Small intestine (tissue), 7 donors: ENCODE measurements at regions not wholly inside any gene's neighbourhood (a gene's known extent, or its start where the extent isn't known, plus 50 kb on each side); places are given as distances from the start of the nearest gene placed in this dataset.

Experiments used
- DNase-seq, 2 donors: peaks; one replicate each; pipeline versions ENCODE4 v3.0.0 to v3.0.0-alpha.2; 2013
- FAIRE-seq: peaks from 2 replicates; lab custom pipeline; 2012; peaks lifted over from hg19 to GRCh38; lab: Jason Lieb, UNC
- H3K27ac ChIP-seq, 3 donors: one replicate each; pipeline ENCODE4 v1.5.1; 2013; ENCODE audit warnings: low read length in 2 of 3, mild to moderate bottlenecking in 2 of 3, control low read depth in 1 of 3, inconsistent platforms in 1 of 3, low read depth in 1 of 3, moderate library complexity in 1 of 3
- H3K27me3 ChIP-seq, 3 donors: one replicate each; pipeline ENCODE4 v1.6.1; 2013; ENCODE audit warnings: low read length in 3 of 3, inconsistent platforms in 1 of 3; ENCODE audit not compliant: control insufficient read depth in 3 of 3, insufficient read depth in 3 of 3
- H3K36me3 ChIP-seq, 3 donors: one replicate each; pipeline ENCODE4 v1.6.1; 2013; ENCODE audit warnings: low read length in 3 of 3, inconsistent platforms in 1 of 3, low read depth in 1 of 3, mild to moderate bottlenecking in 1 of 3, moderate library complexity in 1 of 3; ENCODE audit not compliant: control insufficient read depth in 3 of 3, insufficient read depth in 2 of 3
- H3K4me1 ChIP-seq, 3 donors: one replicate each; pipeline ENCODE4 v1.6.1; 2013; ENCODE audit warnings: low read length in 2 of 3, inconsistent platforms in 1 of 3, low read depth in 1 of 3, mild to moderate bottlenecking in 1 of 3, moderate library complexity in 1 of 3; ENCODE audit not compliant: control insufficient read depth in 3 of 3, insufficient read depth in 2 of 3
- H3K4me3 ChIP-seq, 3 donors: one replicate each; pipeline ENCODE4 v1.5.1; 2013; ENCODE audit warnings: low read length in 3 of 3, control low read depth in 1 of 3, inconsistent platforms in 1 of 3, low read depth in 1 of 3, mild to moderate bottlenecking in 1 of 3, moderate library complexity in 1 of 3
- H3K9me3 ChIP-seq, 2 donors: one replicate each; pipeline ENCODE4 v1.6.1; 2013; ENCODE audit warnings: low read depth in 1 of 2, low read length in 1 of 2; ENCODE audit not compliant: control insufficient read depth in 2 of 2, insufficient read depth in 1 of 2
- WGBS, 3 donors: extraction: QIAGEN DNeasy Blood & Tissue Kit; methylation state at CpG; one replicate each; pipeline ENCODE4 v1.1.7; 2013; 5-methylcytosine and 5-hydroxymethylcytosine counted together
- donor health status: healthy with polysubstance abuse.
- donor health status: control.
- donor health status: control.
- donor health status: Bipolar disorder and iron deficiency.
- donor health status: healthy.

DNA sequence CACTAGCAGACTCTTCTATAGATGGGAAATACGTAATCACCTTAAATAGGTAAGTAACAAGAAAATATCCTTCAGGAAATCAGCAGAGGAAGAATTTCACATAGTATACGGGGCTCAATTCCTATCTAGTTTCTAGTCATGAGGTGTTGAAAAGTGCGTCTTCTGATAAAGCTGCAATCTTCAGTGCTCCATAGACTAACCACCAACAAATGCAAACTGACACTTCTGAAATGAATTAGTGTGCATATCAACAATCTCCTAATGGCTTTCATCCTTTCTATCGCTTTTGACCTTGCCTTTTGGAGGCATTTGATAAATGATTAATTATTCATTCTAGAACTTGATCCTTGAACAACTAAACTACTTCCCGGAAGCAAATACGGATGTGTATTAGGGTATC, 2306.6 kb upstream of the AGA start:
- no peaks in the 10 kb centered on the region for H3K36me3 ChIP-seq
- no peaks in the 10 kb centered on the region for H3K9me3 ChIP-seq
- H3K27ac ChIP-seq: no peak overlapping the region
- H3K27me3 ChIP-seq: no peaks in the 10 kb centered on the region
- DNase-seq (no peak), FAIRE-seq (no peak)
- H3K4me1 ChIP-seq: no peaks in the 10 kb centered on the region
- WGBS, 3 donors: 55 to 75% (median 64%) methylated on average over 6 of the region's 6 CpGs
- H3K4me3 ChIP-seq: no peak overlapping the region

DNA sequence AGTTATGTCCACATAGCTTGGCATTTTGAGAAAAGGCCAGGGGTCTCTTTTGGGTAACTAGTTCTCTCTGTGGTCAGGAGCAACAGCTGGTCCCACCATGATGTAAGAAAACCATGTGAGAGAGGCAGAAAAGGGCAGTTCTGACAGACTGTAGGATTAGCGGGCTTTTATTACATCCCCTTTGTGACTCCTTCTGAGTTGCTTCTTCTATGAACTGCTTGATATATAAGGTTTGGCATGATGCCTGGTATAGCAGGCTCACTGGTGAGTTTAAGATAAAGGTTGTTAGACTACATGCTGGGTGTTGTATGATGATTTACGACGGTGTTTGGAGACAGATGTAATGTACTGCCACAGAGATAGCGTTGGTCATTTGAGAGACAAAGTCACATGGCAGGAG, 2308.1 kb upstream of the AGA start:
- H3K27ac ChIP-seq: no peak overlapping the region
- no peak overlapping the region for H3K4me3 ChIP-seq
- H3K36me3 ChIP-seq: no peaks in the 10 kb centered on the region
- no peaks in the 10 kb centered on the region for H3K9me3 ChIP-seq
- DNase-seq (peak in 1 of 2 donors; percentile 17), FAIRE-seq (no peak)
- WGBS, 3 donors: 20 to 50% (median 37%) methylated on average over 4 of the region's 4 CpGs
- H3K4me1 ChIP-seq: no peaks in the 10 kb centered on the region
- H3K27me3 ChIP-seq: no peaks in the 10 kb centered on the region

DNA sequence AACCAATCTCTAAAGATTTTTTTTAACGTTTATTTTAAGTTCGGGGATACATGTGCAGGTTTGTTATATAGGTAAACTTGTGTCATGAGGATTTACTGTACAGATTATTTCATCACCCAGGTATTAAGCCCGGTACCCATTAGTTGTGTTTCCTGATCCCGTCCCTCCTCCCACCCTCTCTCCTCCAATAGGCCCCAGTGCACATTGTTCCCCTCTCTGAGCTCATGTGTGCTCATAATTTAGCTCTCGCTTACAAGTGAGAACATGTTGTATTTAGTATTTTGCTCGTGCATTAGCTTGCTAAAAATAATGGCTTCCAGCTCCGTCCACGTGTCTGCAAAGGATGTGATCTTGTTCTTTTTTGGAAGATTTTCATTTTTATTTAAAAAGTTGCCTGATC, 2309.4 kb upstream of the AGA start:
- DNase-seq (no peak), FAIRE-seq (no peak)
- Histone ChIP-seq H3K36me3 (no peaks in the 10 kb centered on the region), H3K4me3 (no peak overlapping the region), H3K4me1 (no peaks in the 10 kb centered on the region), H3K27me3 (no peaks in the 10 kb centered on the region), H3K27ac (no peak overlapping the region), H3K9me3 (no peaks in the 10 kb centered on the region)
- 25 to 56% (median 34%) methylated on average over 8 of the region's 8 CpGs for WGBS, 3 donors

DNA sequence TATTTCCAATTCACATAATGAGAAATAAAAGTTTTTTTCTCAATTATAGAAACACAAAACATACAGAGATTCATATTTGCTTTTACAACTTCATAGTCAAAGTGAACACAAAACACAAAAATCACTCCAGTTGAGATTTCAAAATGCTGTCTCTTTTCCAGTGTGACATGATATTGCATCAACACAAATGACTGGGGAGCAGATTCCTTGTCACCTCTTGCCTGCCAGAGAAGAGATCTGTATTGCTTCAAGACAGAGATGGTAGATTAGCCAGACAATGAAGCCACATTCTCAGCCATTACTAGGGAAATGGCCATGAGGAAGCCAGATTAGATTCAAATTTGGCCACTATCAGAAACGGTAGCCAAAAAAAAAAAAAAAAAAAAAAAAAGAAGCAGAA, 2313.1 kb upstream of the AGA start:
- Histone ChIP-seq H3K4me1 (no peaks in the 10 kb centered on the region), H3K9me3 (no peaks in the 10 kb centered on the region), H3K36me3 (no peaks in the 10 kb centered on the region), H3K27ac (no peak overlapping the region), H3K27me3 (no peaks in the 10 kb centered on the region), H3K4me3 (no peak overlapping the region)
- FAIRE-seq (no peak), DNase-seq (no peak)
- 20 to 70% (median 39%) methylated on average over 1 of the region's 1 CpG for WGBS, 3 donors

DNA sequence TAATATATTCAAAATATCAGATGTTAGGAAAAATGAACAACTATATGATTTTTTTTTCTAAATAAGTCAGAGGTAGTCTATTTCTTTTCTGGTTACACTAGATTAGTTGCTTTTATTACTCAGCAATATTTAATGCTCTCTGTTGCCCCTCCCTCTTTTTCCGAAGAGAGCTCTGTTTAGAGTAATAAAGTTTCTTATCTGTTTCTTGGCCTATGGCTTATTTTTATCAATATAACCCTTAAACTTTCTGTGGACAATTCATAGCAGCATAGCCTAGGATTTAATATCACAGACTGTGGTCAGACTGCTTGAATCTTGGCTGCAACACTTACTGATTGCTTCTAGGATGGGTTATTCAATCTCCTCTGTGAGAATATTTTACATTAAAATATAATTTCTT, 2315.4 kb upstream of the AGA start:
- Histone ChIP-seq H3K4me1 (no peaks in the 10 kb centered on the region), H3K36me3 (no peaks in the 10 kb centered on the region), H3K9me3 (no peaks in the 10 kb centered on the region), H3K4me3 (no peak overlapping the region), H3K27me3 (no peaks in the 10 kb centered on the region), H3K27ac (no peak overlapping the region)
- DNase-seq (no peak), FAIRE-seq (no peak)
- WGBS, 3 donors: 10 to 53% (median 27%) methylated on average over 1 of the region's 1 CpG

DNA sequence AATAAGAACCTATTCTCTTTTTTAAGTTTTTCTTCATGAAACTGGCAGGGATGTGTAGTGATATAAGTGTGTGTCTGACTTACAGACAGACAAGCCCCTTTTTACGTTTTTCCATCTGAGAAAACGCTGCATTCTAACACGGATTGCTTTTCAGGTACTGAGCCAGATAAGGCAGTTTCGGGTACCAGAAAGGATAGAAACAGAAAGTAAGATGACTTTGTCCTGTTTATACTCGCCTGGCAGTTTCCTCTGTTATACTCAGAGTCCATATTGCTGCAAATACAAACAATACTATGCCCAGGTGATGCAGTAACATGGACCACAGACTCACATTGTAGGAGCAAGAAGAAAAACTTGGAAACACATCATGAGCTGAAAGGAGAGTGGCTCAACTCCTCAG, 2320.6 kb upstream of the AGA start:
- Histone ChIP-seq H3K4me1 (no peaks in the 10 kb centered on the region), H3K4me3 (no peak overlapping the region), H3K27me3 (no peaks in the 10 kb centered on the region), H3K36me3 (no peaks in the 10 kb centered on the region), H3K9me3 (peaks cover 0 to 7% of the 10 kb centered on the region in 2 donors), H3K27ac (no peak overlapping the region)
- no peak for DNase-seq
- WGBS, 3 donors: 54 to 74% (median 63%) methylated on average over 5 of the region's 5 CpGs
- FAIRE-seq: no peak

DNA sequence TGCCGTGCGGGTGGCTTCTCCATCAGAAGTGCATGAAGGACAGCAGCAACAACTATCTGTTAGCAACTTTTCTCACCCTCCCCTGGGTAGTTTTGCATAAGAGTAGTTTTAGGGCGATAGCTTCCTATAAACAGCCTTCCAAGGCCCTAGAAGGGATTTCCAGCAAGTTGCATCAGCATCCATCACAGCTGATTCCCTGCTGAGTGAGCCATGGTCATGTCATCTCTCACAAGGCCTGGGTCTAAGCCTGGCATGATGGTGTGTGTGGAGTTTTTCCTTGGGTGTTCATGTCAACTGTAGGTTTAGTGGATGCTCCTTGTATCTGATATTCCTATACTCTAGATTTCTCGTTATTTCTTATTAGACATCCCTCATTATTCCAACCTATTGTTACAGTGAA, 2324.7 kb upstream of the AGA start:
- WGBS, 3 donors: 41 to 68% (median 67%) methylated on average over 4 of the region's 4 CpGs
- no peak for DNase-seq
- Histone ChIP-seq H3K4me3 (no peak overlapping the region), H3K4me1 (no peaks in the 10 kb centered on the region), H3K27ac (no peak overlapping the region), H3K36me3 (no peaks in the 10 kb centered on the region), H3K9me3 (peaks cover 0 to 7% of the 10 kb centered on the region in 2 donors), H3K27me3 (no peaks in the 10 kb centered on the region)
- no peak for FAIRE-seq

DNA sequence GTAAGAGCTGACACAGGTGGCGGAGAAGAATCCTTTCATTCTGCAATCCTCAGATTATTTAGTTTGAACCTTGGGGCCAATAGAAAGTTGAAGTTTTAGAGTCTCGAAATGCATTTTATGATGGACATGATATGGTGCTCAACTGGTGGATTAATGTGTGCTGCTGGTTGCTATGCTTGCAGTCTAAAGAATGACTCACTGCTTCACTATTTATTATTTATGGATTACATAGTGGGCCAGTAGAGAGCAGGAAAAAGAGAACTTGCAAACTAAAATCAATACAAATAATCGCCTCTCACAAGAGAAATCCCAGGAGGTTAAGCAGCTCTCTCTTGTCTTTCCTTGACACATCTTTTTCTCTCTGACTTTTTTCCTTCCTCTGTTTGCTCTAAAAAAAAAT, 2326.8 kb upstream of the AGA start:
- Histone ChIP-seq H3K9me3 (peaks cover 0 to 7% of the 10 kb centered on the region in 2 donors), H3K4me1 (no peaks in the 10 kb centered on the region), H3K36me3 (no peaks in the 10 kb centered on the region), H3K27ac (no peak overlapping the region), H3K27me3 (no peaks in the 10 kb centered on the region), H3K4me3 (no peak overlapping the region)
- no peak for FAIRE-seq
- DNase-seq: no peak
- 52 to 73% (median 64%) methylated on average over 3 of the region's 3 CpGs for whole genome bisulfite sequencing, 3 donors

DNA sequence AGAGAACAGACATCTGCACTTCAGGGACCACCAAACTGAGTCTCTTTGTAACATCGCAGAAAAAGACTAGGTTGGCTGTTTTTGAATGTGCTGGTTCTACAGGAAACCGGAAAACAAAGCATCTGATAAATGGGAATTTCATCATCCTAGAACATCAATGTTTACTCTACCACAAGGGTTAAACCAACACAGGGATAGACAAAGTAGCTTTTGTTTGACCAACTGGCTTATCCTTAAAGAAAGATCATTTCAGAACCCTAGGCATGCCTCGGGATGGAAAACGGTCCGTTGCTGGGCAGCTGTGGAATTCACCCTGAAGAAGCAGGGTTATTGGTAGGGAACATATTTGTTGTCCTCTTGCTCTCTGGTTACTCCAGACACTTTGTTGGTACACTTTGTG, 2355.5 kb upstream of the AGA start:
- FAIRE-seq (no peak), DNase-seq (no peak)
- Histone ChIP-seq H3K36me3 (no peaks in the 10 kb centered on the region), H3K9me3 (no peaks in the 10 kb centered on the region), H3K27me3 (no peaks in the 10 kb centered on the region), H3K4me1 (no peaks in the 10 kb centered on the region), H3K4me3 (no peak overlapping the region), H3K27ac (no peak overlapping the region)
- WGBS, 3 donors: 28 to 64% (median 42%) methylated on average over 5 of the region's 5 CpGs
